ENCODE measurements at regions not wholly inside any gene's neighbourhood (a gene's known extent, or its start where the extent isn't known, plus 50 kb on each side); places are given as distances from the start of the nearest gene placed in this dataset.
A peak's percentile ranks its signal among the peaks of the same experiment; 100 is the strongest.

GRCh38 chr19:13604902-13605586 is 98.8 kb upstream of the CACNA1A start:
- DNase-seq: no peak

GRCh38 chr19:13600802-13601201 is 94.5 kb upstream of the CACNA1A start:
- DNase-seq: no peak

GRCh38 chr19:13600091-13600490 is 93.8 kb upstream of the CACNA1A start:
- no peak for DNase-seq

- no peak for DNase-seq
Measured at GRCh38 chr19:13599681-13600080, 93.4 kb upstream of the CACNA1A start.

- no peak for DNase-seq
Measured at GRCh38 chr19:13598098-13598497, 91.8 kb upstream of the CACNA1A start.

GRCh38 chr19:13597640-13598039 is 91.4 kb upstream of the CACNA1A start:
- DNase-seq: peak; percentile 84

- peak; percentile 89 for DNase-seq
Measured at GRCh38 chr19:13588957-13589833, 82.9 kb upstream of the CACNA1A start.

- no peak for DNase-seq
Measured at GRCh38 chr19:13585512-13585911, 79.2 kb upstream of the CACNA1A start.

- no peak for DNase-seq
Measured at GRCh38 chr19:13583753-13584152, 77.5 kb upstream of the CACNA1A start.

GRCh38 chr19:13583114-13583513 is 76.8 kb upstream of the CACNA1A start:
- DNase-seq: no peak

- peak; percentile 87 for DNase-seq
Measured at GRCh38 chr19:13581576-13581975, 75.3 kb upstream of the CACNA1A start.

GRCh38 chr19:13579388-13580060 is 73.2 kb upstream of the CACNA1A start:
- no peak for DNase-seq

- DNase-seq: no peak
Measured at GRCh38 chr19:13576726-13577125, 70.4 kb upstream of the CACNA1A start.

GRCh38 chr19:13574933-13575332 is 68.7 kb upstream of the CACNA1A start:
- DNase-seq: no peak

- DNase-seq: no peak
Measured at GRCh38 chr19:13573056-13573667, 66.9 kb upstream of the CACNA1A start.

GRCh38 chr19:13561461-13561860 is 55.2 kb upstream of the CACNA1A start:
- no peak for DNase-seq

- peak; percentile 32 for DNase-seq
Measured at GRCh38 chr19:13557756-13558398, 51.6 kb upstream of the CACNA1A start.

- DNase-seq: no peak
Measured at GRCh38 chr19:13556552-13556951, 50.3 kb upstream of the CACNA1A start.
